NCI-H524 (cell line): ENCODE measurements at regions not wholly inside any gene's neighbourhood (a gene's known extent, or its start where the extent isn't known, plus 50 kb on each side); places are given as distances from the start of the nearest gene placed in this dataset.

ENCODE experiments used
- DNase-seq, 2 experiments: peaks; one replicate each; lab custom pipeline; 2025; lab: John Stamatoyannopoulos, UW

- DNase-seq: no peak
Measured at GRCh38 chr17:72301887-72302286, 181.1 kb downstream of the SOX9 start.

GRCh38 chr17:72302735-72303134, 181.9 kb downstream of the SOX9 start:
- no peak for DNase-seq

GRCh38 chr17:72303787-72304733, 183.2 kb downstream of the SOX9 start:
- DNase-seq: no peak

- no peak for DNase-seq
Measured at GRCh38 chr17:72304859-72305258, 184.0 kb downstream of the SOX9 start.

GRCh38 chr17:72305472-72305871, 184.7 kb downstream of the SOX9 start:
- no peak for DNase-seq

- no peak for DNase-seq
Measured at GRCh38 chr17:72306037-72306436, 185.2 kb downstream of the SOX9 start.

- no peak for DNase-seq
Measured at GRCh38 chr17:72307836-72308235, 187.0 kb downstream of the SOX9 start.

GRCh38 chr17:72308744-72309385, 188.0 kb downstream of the SOX9 start:
- no peak for DNase-seq

- no peak for DNase-seq
Measured at GRCh38 chr17:72311004-72311403, 190.2 kb downstream of the SOX9 start.

GRCh38 chr17:72315122-72315913, 194.5 kb downstream of the SOX9 start:
- no peak for DNase-seq

- no peak for DNase-seq
Measured at GRCh38 chr17:72318131-72318530, 197.3 kb downstream of the SOX9 start.

GRCh38 chr17:72321896-72322295, 201.1 kb downstream of the SOX9 start:
- DNase-seq: no peak

- no peak for DNase-seq
Measured at GRCh38 chr17:72332367-72332766, 211.5 kb downstream of the SOX9 start.

GRCh38 chr17:72333570-72333969, 212.8 kb downstream of the SOX9 start:
- DNase-seq: no peak

- no peak for DNase-seq
Measured at GRCh38 chr17:72334205-72334604, 213.4 kb downstream of the SOX9 start.

- no peak for DNase-seq
Measured at GRCh38 chr17:72336026-72336803, 215.4 kb downstream of the SOX9 start.

GRCh38 chr17:72336804-72337070, 215.9 kb downstream of the SOX9 start:
- DNase-seq: no peak

GRCh38 chr17:72338304-72338703, 217.5 kb downstream of the SOX9 start:
- DNase-seq: no peak

- DNase-seq: no peak
Measured at GRCh38 chr17:72338847-72339790, 218.3 kb downstream of the SOX9 start.

- no peak for DNase-seq
Measured at GRCh38 chr17:72340836-72341235, 220.0 kb downstream of the SOX9 start.

GRCh38 chr17:72342061-72342460, 221.2 kb downstream of the SOX9 start:
- no peak for DNase-seq
